Parathyroid adenoma (tissue), 2 donors: ENCODE measurements at regions not wholly inside any gene's neighbourhood (a gene's known extent, or its start where the extent isn't known, plus 50 kb on each side); places are given as distances from the start of the nearest gene placed in this dataset.
"Not testable (repeated sequence)": the region's sequence is repeated elsewhere in the genome, so short reads cannot be mapped to it uniquely, and the experiment has no call there.

ENCODE experiments used
- H2AFZ ChIP-seq: fragments of 300-600 bp; sonication (generic); one replicate; pipeline ENCODE4 v1.7.0; 2017; ENCODE audit warnings: antibody characterized with exemption, mild to moderate bottlenecking
- H3K27ac ChIP-seq: fragments of 300-600 bp; sonication (generic); one replicate; pipeline ENCODE4 v1.7.0; 2017
- H3K27me3 ChIP-seq: fragments of 300-600 bp; sonication (generic); one replicate; pipeline ENCODE4 v1.7.0; 2017; ENCODE audit warnings: low read length; ENCODE audit not compliant: control insufficient read depth, insufficient read depth
- H3K36me3 ChIP-seq: fragments of 300-600 bp; sonication (generic); one replicate; pipeline ENCODE4 v1.7.0; 2017; ENCODE audit warnings: low read length; ENCODE audit not compliant: control insufficient read depth, insufficient read depth
- H3K4me1 ChIP-seq: fragments of 300-600 bp; sonication (generic); one replicate; pipeline ENCODE4 v1.7.0; 2017; ENCODE audit warnings: control low read depth
- H3K4me2 ChIP-seq: fragments of 300-600 bp; sonication (generic); one replicate; pipeline ENCODE4 v1.7.0; 2017; ENCODE audit warnings: low read length
- H3K4me3 ChIP-seq: fragments of 300-600 bp; sonication (generic); one replicate; pipeline ENCODE4 v1.7.0; 2017; ENCODE audit warnings: low read depth, low read length
- H3K79me2 ChIP-seq: fragments of 300-600 bp; sonication (generic); one replicate; pipeline ENCODE4 v1.7.0; 2017; ENCODE audit warnings: control low read depth
- H3K9ac ChIP-seq: fragments of 300-600 bp; sonication (generic); one replicate; pipeline ENCODE4 v1.7.0; 2017; ENCODE audit warnings: mild to moderate bottlenecking
- H3K9me3 ChIP-seq: fragments of 300-600 bp; sonication (generic); one replicate; pipeline ENCODE4 v1.7.0; 2017; ENCODE audit warnings: low read length; ENCODE audit not compliant: control insufficient read depth
- CTCF ChIP-seq: fragments of 300-600 bp; sonication (generic); IDR thresholded peaks from one replicate; pipeline ENCODE4 v1.7.0; 2017; ENCODE audit warnings: antibody characterized with exemption, mild to moderate bottlenecking
- donor health status: primary hyperparathyroidism.

GRCh38 chr4:30207389-30207788 lies 512.8 kb upstream of the PCDH7 start:
- Histone ChIP-seq H3K79me2 (no peaks in the 10 kb centered on the region), H3K27me3 (no peaks in the 10 kb centered on the region), H3K4me1 (no peaks in the 10 kb centered on the region), H3K27ac (no peak overlapping the region), H3K9me3 (no peaks in the 10 kb centered on the region), H3K36me3 (no peaks in the 10 kb centered on the region), H3K4me3 (no peak overlapping the region), H3K4me2 (no peak overlapping the region), H2AFZ (no peak overlapping the region), H3K9ac (no peak overlapping the region)
- no peak for TF ChIP-seq CTCF

GRCh38 chr4:30208731-30209435 lies 511.3 kb upstream of the PCDH7 start:
- H3K4me1 ChIP-seq: no peaks in the 10 kb centered on the region
- no peak overlapping the region for H3K4me3 ChIP-seq
- no peak overlapping the region for H3K4me2 ChIP-seq
- no peak overlapping the region for H3K9ac ChIP-seq
- no peaks in the 10 kb centered on the region for H3K36me3 ChIP-seq
- H3K27ac ChIP-seq: no peak overlapping the region
- H3K79me2 ChIP-seq: no peaks in the 10 kb centered on the region
- no peak for TF ChIP-seq CTCF
- no peak overlapping the region for H2AFZ ChIP-seq
- no peaks in the 10 kb centered on the region for H3K27me3 ChIP-seq
- no peaks in the 10 kb centered on the region for H3K9me3 ChIP-seq

GRCh38 chr4:30215973-30216372 lies 504.2 kb upstream of the PCDH7 start:
- not testable (repeated sequence) for H3K36me3 ChIP-seq, H3K79me2 ChIP-seq

GRCh38 chr4:30245140-30245539 lies 475.0 kb upstream of the PCDH7 start:
- no peak for TF ChIP-seq CTCF
- Histone ChIP-seq H3K36me3 (no peaks in the 10 kb centered on the region), H3K9ac (no peak overlapping the region), H3K27me3 (no peaks in the 10 kb centered on the region), H3K79me2 (no peaks in the 10 kb centered on the region), H3K4me3 (no peak overlapping the region), H3K4me2 (no peak overlapping the region), H3K9me3 (no peaks in the 10 kb centered on the region), H3K27ac (no peak overlapping the region), H2AFZ (no peak overlapping the region), H3K4me1 (no peaks in the 10 kb centered on the region)

More at GRCh38 chr4:30215973-30216372, 504.2 kb upstream of the PCDH7 start:
- H3K4me1 ChIP-seq, H3K9me3 ChIP-seq, H3K9ac ChIP-seq, H3K4me2 ChIP-seq, H2AFZ ChIP-seq, H3K4me3 ChIP-seq, H3K27me3 ChIP-seq, H3K27ac ChIP-seq: not testable (repeated sequence)

- Histone ChIP-seq H3K9ac (no peak overlapping the region), H3K9me3 (no peaks in the 10 kb centered on the region), H3K79me2 (no peaks in the 10 kb centered on the region), H3K27ac (no peak overlapping the region), H3K36me3 (no peaks in the 10 kb centered on the region), H3K4me3 (no peak overlapping the region), H2AFZ (no peak overlapping the region), H3K4me1 (no peaks in the 10 kb centered on the region), H3K4me2 (no peak overlapping the region), H3K27me3 (no peaks in the 10 kb centered on the region)
- no peak for TF ChIP-seq CTCF
These were observed 463.9 kb upstream of the PCDH7 start for GRCh38 chr4:30256116-30256832.
